ENCODE measurements at regions not wholly inside any gene's neighbourhood (a gene's known extent, or its start where the extent isn't known, plus 50 kb on each side); places are given as distances from the start of the nearest gene placed in this dataset.

- Mint-ChIP-seq H3K9me3 (ENCODE audit: unreplicated experiment) (no peaks in the 10 kb centered on the region), H3K4me3 (ENCODE audit: unreplicated experiment) (no peak overlapping the region), H3K27ac (ENCODE audit: unreplicated experiment) (no peak overlapping the region), H3K27me3 (ENCODE audit: unreplicated experiment) (no peaks in the 10 kb centered on the region), H3K36me3 (ENCODE audit: low read depth, unreplicated experiment) (no peaks in the 10 kb centered on the region), H3K4me1 (ENCODE audit: unreplicated experiment) (peaks cover 2% of the 10 kb centered on the region)
- TF ChIP-seq, protein P1, sequence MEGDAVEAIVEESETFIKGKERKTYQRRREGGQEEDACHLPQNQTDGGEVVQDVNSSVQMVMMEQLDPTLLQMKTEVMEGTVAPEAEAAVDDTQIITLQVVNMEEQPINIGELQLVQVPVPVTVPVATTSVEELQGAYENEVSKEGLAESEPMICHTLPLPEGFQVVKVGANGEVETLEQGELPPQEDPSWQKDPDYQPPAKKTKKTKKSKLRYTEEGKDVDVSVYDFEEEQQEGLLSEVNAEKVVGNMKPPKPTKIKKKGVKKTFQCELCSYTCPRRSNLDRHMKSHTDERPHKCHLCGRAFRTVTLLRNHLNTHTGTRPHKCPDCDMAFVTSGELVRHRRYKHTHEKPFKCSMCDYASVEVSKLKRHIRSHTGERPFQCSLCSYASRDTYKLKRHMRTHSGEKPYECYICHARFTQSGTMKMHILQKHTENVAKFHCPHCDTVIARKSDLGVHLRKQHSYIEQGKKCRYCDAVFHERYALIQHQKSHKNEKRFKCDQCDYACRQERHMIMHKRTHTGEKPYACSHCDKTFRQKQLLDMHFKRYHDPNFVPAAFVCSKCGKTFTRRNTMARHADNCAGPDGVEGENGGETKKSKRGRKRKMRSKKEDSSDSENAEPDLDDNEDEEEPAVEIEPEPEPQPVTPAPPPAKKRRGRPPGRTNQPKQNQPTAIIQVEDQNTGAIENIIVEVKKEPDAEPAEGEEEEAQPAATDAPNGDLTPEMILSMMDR (IDR thresholded peaks at IDR 0.05; ENCODE audit: unreplicated experiment) = no peak
- DNase-seq (ENCODE audit: low spot score) = no peak
Measured at GRCh38 chr3:73225991-73226390, 164.5 kb downstream of the EBLN2 start.

- TF ChIP-seq, protein P1 (IDR thresholded peaks at IDR 0.05; ENCODE audit: unreplicated experiment) = no peak
- no peak for DNase-seq (ENCODE audit: low spot score)
- H3K27ac Mint-ChIP-seq (ENCODE audit: unreplicated experiment) = no peak overlapping the region
- H3K36me3 Mint-ChIP-seq (ENCODE audit: low read depth, unreplicated experiment) = no peaks in the 10 kb centered on the region
- H3K4me3 Mint-ChIP-seq (ENCODE audit: unreplicated experiment) = no peak overlapping the region
- H3K9me3 Mint-ChIP-seq (ENCODE audit: unreplicated experiment) = no peaks in the 10 kb centered on the region
- H3K4me1 Mint-ChIP-seq (ENCODE audit: unreplicated experiment) = peaks cover 2% of the 10 kb centered on the region
- H3K27me3 Mint-ChIP-seq (ENCODE audit: unreplicated experiment) = no peaks in the 10 kb centered on the region
Measured at GRCh38 chr3:73228000-73228399, 166.5 kb downstream of the EBLN2 start.

- Mint-ChIP-seq H3K9me3 (ENCODE audit: unreplicated experiment) (no peaks in the 10 kb centered on the region), H3K27me3 (ENCODE audit: unreplicated experiment) (no peaks in the 10 kb centered on the region), H3K27ac (ENCODE audit: unreplicated experiment) (no peak overlapping the region), H3K36me3 (ENCODE audit: low read depth, unreplicated experiment) (no peaks in the 10 kb centered on the region), H3K4me3 (ENCODE audit: unreplicated experiment) (no peak overlapping the region), H3K4me1 (ENCODE audit: unreplicated experiment) (peaks cover 2% of the 10 kb centered on the region)
- TF ChIP-seq, protein P1 (IDR thresholded peaks at IDR 0.05; ENCODE audit: unreplicated experiment) = no peak
- DNase-seq (ENCODE audit: low spot score) = no peak
Measured at GRCh38 chr3:73228437-73228836, 167.0 kb downstream of the EBLN2 start.

- Mint-ChIP-seq H3K4me1 (ENCODE audit: unreplicated experiment) (peaks cover 2% of the 10 kb centered on the region), H3K4me3 (ENCODE audit: unreplicated experiment) (no peak overlapping the region), H3K27me3 (ENCODE audit: unreplicated experiment) (no peaks in the 10 kb centered on the region), H3K9me3 (ENCODE audit: unreplicated experiment) (no peaks in the 10 kb centered on the region), H3K36me3 (ENCODE audit: low read depth, unreplicated experiment) (no peaks in the 10 kb centered on the region), H3K27ac (ENCODE audit: unreplicated experiment) (no peak overlapping the region)
- TF ChIP-seq, protein P1 (IDR thresholded peaks at IDR 0.05; ENCODE audit: unreplicated experiment) = no peak
- no peak for DNase-seq (ENCODE audit: low spot score)
Measured at GRCh38 chr3:73228959-73229358, 167.5 kb downstream of the EBLN2 start.

GRCh38 chr3:73234354-73235014 lies 173.0 kb downstream of the EBLN2 start:
- Mint-ChIP-seq H3K27me3 (ENCODE audit: unreplicated experiment) (no peaks in the 10 kb centered on the region), H3K4me3 (ENCODE audit: unreplicated experiment) (no peak overlapping the region), H3K9me3 (ENCODE audit: unreplicated experiment) (no peaks in the 10 kb centered on the region), H3K27ac (ENCODE audit: unreplicated experiment) (no peak overlapping the region), H3K36me3 (ENCODE audit: low read depth, unreplicated experiment) (no peaks in the 10 kb centered on the region), H3K4me1 (ENCODE audit: unreplicated experiment) (no peaks in the 10 kb centered on the region)
- no peak for DNase-seq (ENCODE audit: low spot score)
- TF ChIP-seq, protein P1 (IDR thresholded peaks at IDR 0.05; ENCODE audit: unreplicated experiment) = no peak

All from endothelial cell (in vitro differentiated cells).